Activated CD8-positive, alpha-beta memory T cell treated with anti-CD3 and anti-CD28 coated beads, Interleukin-2, amount 50 U/mL, for 4 hours (primary cell): ENCODE measurements at regions not wholly inside any gene's neighbourhood (a gene's known extent, or its start where the extent isn't known, plus 50 kb on each side); places are given as distances from the start of the nearest gene placed in this dataset.
"Not testable (repeated sequence)": the region's sequence is repeated elsewhere in the genome, so short reads cannot be mapped to it uniquely, and the experiment has no call there.

ENCODE experiments used
- DNase-seq: peaks from one replicate; pipeline ENCODE4 v3.0.0-alpha.2; 2020

- not testable (repeated sequence) for DNase-seq
Measured at GRCh38 chr5:89164703-89165102, 281.7 kb upstream of the MEF2C start.

DNA sequence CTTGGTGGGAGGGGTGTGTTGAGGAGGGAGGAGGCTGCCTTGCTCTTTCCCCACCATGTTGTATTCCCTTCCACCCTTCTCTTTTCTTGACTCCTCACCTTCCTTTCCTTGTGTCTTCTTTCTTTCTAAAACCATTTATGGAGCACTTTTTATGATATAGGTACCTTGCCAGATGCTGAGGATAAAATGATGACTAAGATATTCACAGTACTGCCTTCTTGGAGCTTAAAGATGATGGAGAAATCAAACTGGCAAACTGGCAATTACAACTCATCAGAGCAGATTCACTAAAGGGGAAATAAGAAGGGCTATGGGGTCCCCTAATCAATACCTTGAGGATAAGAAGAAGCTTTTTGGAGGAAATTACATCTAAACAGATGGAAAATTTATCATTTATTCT is 273.2 kb upstream of the MEF2C start:
- no peak for DNase-seq

DNA sequence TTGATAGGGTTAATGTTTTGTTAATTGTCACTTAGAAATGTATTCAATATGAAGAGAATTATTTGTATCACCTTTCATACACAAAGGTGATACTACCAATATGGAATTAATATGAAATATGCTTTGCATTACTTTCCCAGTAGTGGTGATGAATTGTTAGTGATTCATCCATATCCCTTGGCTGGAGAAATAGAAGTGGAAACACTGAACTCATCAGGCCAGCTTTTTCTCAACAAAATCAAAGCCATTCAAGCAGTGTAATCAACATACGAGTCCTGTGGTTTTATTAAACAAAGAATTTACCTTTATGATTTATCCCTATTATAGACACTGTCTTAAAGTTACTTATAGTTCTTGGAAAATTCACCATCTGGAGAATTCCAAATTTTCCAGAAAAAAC is 264.0 kb upstream of the MEF2C start:
- DNase-seq = no peak

- no peak for DNase-seq
Measured at GRCh38 chr5:89137148-89137547, 254.2 kb upstream of the MEF2C start.

GRCh38 chr5:89133975-89134374 is 251.0 kb upstream of the MEF2C start:
- no peak for DNase-seq

GRCh38 chr5:89133129-89133528 is 250.1 kb upstream of the MEF2C start:
- no peak for DNase-seq

GRCh38 chr5:89130851-89131250 is 247.9 kb upstream of the MEF2C start:
- no peak for DNase-seq

- no peak for DNase-seq
Measured at GRCh38 chr5:89129941-89130340, 247.0 kb upstream of the MEF2C start.

- no peak for DNase-seq
Measured at GRCh38 chr5:89128906-89129625, 246.1 kb upstream of the MEF2C start.

DNA sequence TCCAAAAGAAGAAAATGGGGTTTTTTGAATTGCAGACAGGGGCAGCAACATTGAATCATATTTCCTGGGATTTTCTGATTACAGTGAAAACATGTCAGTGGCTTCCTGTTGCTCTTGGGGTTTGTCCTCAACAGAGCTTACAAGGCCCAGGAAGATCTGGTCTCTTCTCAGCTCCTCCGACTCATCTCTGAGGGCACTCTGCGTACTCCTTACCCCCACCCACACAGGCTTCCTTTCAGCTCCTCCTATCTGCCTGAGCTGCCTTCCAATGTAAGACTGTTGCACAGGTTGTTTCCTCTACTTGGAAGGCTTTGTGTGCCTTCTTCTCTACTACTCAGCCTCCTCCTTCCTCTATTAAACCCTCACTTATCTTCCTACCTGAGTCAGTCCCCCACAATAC is 245.1 kb upstream of the MEF2C start:
- no peak for DNase-seq

DNA sequence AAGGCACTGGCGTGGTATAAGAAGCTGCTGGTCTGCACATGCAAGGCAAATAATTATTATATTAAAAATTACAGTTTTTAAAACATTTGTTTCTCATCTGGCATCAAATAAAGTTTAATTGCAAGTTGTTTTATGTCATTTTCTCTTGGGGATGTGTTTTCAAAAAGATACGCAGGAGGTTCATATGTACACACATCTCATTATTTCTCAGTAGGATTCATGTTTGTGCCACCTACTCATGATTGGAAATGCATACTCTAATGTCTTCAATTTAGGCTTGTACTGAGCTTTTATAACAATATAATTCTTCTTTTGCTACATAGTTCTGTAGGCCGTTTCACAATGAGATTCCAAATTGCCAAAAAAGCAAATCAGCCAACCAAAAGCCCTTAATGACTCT is 244.2 kb upstream of the MEF2C start:
- no peak for DNase-seq

DNA sequence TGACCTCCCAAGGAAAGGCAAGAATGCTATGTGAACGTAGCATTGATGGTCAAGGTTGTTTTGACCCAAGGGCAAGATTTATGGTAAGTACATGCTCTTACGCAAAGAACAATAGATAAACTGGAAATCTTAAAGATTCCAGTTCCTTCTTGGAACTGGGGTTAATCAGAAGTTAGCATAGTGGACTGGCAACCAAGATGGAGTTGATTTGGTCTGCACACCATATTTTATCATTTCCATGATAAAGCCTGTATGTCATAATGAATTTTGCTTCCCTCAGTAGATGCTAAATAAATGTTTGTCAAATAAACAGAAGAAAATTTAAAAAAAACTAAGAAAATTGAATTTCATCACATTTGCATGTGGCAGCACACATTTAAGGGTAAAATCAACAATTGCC is 242.4 kb upstream of the MEF2C start:
- DNase-seq = no peak

DNA sequence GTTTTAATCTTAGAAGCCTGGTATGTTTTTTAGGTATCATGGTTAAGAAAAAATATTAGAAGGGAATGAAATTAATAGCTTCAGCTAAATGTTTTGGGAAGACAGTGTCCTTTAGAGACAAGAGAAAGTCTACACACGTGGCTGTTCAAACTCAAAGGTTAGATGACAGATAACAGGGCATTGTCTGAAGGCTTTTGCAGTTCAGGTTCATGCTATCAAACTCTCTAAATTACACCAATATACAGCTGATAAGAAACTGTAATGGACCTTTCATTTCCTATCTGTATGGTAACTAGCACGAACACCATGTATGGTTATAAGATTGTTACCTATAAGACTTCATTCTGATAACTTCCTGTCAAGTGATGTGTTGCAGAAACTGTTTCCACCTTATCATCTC is 240.6 kb upstream of the MEF2C start:
- no peak for DNase-seq

DNA sequence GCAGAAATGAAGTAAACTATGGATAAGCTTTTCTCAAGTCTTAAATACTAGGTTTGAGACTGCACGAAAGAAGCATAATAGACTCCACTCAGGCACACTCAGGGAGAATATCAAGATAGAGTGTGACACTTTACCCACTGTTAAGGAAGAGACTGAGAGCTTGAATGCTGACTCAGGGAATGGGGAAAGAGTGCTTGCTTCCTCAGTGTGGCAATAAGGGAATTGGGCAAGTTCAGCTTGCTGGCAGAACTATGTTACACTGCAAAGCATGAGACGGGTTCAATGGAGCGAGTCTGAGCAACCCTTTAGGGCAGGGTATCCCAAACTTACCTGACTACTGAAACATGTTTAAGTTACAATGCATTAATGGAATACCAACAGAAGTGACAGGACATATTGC is 237.7 kb upstream of the MEF2C start:
- DNase-seq = no peak

- no peak for DNase-seq
Measured at GRCh38 chr5:89117124-89117644, 234.2 kb upstream of the MEF2C start.

GRCh38 chr5:89110916-89111646 is 228.1 kb upstream of the MEF2C start:
- DNase-seq = no peak

GRCh38 chr5:89106480-89106879 is 223.5 kb upstream of the MEF2C start:
- DNase-seq = no peak

DNA sequence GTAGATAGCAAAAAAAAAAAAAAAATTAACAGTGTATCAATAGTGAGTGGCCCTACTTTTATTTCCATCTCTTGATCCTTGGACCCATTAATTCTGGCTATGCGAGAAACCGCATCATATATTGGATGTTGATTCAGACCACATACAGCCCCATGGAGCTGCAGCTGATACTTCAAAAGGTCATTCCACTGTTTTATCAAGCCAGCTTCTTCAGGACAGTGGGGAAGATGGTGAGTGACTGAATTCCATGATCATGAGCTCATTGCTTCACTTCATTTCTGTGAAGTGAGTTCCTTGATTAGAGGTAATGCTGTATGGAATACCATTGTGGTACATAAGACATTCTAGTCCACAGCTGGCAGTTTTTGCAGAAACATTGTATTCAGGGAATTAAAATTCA is 222.9 kb upstream of the MEF2C start:
- DNase-seq = no peak

GRCh38 chr5:89105171-89105695 is 222.2 kb upstream of the MEF2C start:
- no peak for DNase-seq

DNA sequence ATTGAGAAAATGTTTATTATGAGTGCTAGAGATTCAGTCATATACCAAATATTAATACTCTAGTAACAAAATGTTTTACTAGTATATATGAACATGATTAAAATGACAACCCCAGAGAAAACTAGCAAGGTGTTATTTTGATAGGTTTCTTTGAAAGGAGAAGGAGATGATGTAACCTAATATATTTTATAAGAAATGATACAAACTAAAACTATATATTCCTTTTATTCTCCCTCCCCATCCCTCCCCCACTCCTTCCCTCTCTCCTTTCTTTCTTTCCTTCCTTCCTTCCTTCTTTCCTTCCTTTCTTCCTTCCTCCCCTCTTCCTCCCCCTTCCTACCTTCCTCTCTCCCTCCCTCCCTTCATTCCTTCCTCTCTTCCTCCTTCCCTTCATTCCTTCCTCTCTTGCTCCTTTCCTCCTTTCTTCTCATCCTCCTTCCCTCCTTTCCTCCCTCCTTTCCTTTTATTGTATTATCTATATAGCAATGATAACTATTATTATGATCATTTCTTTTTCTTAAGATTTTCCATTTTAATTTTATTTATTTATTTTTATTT is 215.3 kb upstream of the MEF2C start:
- DNase-seq = no peak

DNA sequence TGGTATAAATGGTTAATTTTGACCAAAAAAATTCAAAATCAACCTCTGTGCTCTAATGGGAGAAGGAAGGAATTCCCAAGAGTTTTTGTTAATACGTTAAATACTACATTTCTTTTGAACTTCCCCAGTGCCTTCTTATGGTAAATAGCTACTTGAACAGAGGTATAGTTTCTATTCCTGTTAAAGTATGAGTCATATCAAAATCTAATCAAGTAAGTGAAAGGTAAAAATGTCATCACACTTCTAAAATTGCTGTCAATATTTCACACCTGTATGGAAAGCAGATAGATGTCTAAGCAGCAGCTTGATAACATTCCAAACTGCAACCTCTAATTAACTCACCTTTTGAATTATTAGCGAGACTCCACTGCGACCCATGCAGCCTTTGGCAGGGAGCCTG is 214.1 kb upstream of the MEF2C start:
- DNase-seq = no peak

GRCh38 chr5:89095341-89095740 is 212.4 kb upstream of the MEF2C start:
- DNase-seq = no peak

- no peak for DNase-seq
Measured at GRCh38 chr5:89090037-89090436, 207.1 kb upstream of the MEF2C start.
